ENCODE measurements at regions not wholly inside any gene's neighbourhood (a gene's known extent, or its start where the extent isn't known, plus 50 kb on each side); places are given as distances from the start of the nearest gene placed in this dataset.

- no peak for DNase-seq (ENCODE audit: low read depth)
These were observed 1019.4 kb downstream of the BRD1 start for GRCh38 chr22:48808038-48808960.

- no peak for DNase-seq (ENCODE audit: low read depth)
These were observed 1020.5 kb downstream of the BRD1 start for GRCh38 chr22:48807155-48807554.

- no peak for DNase-seq (ENCODE audit: low read depth)
These were observed 1021.4 kb downstream of the BRD1 start for GRCh38 chr22:48806227-48806781.

GRCh38 chr22:48805516-48805915 is 1022.2 kb downstream of the BRD1 start:
- DNase-seq (ENCODE audit: low read depth), result no peak

GRCh38 chr22:48804811-48805301 is 1022.8 kb downstream of the BRD1 start:
- no peak for DNase-seq (ENCODE audit: low read depth)

GRCh38 chr22:48803948-48804810 is 1023.5 kb downstream of the BRD1 start:
- no peak for DNase-seq (ENCODE audit: low read depth)

- DNase-seq (ENCODE audit: low read depth), result no peak
These were observed 1024.3 kb downstream of the BRD1 start for GRCh38 chr22:48803171-48803947.

GRCh38 chr22:48802576-48802975 is 1025.1 kb downstream of the BRD1 start:
- no peak for DNase-seq (ENCODE audit: low read depth)

- no peak for DNase-seq (ENCODE audit: low read depth)
These were observed 1026.6 kb downstream of the BRD1 start for GRCh38 chr22:48800886-48801607.

- DNase-seq (ENCODE audit: low read depth), result no peak
These were observed 1027.4 kb downstream of the BRD1 start for GRCh38 chr22:48800036-48800885.

GRCh38 chr22:48799227-48799970 is 1028.3 kb downstream of the BRD1 start:
- DNase-seq (ENCODE audit: low read depth), result no peak

- DNase-seq (ENCODE audit: low read depth), result no peak
These were observed 1029.1 kb downstream of the BRD1 start for GRCh38 chr22:48798281-48799226.

GRCh38 chr22:48797731-48798130 is 1029.9 kb downstream of the BRD1 start:
- no peak for DNase-seq (ENCODE audit: low read depth)

- no peak for DNase-seq (ENCODE audit: low read depth)
These were observed 1031.2 kb downstream of the BRD1 start for GRCh38 chr22:48796310-48797015.

GRCh38 chr22:48795664-48796063 is 1032.0 kb downstream of the BRD1 start:
- no peak for DNase-seq (ENCODE audit: low read depth)

GRCh38 chr22:48794906-48795305 is 1032.8 kb downstream of the BRD1 start:
- no peak for DNase-seq (ENCODE audit: low read depth)

GRCh38 chr22:48793949-48794348 is 1033.7 kb downstream of the BRD1 start:
- no peak for DNase-seq (ENCODE audit: low read depth)

- DNase-seq (ENCODE audit: low read depth), result no peak
These were observed 1041.0 kb downstream of the BRD1 start for GRCh38 chr22:48786679-48786996.

All from activated T-helper 1 cell treated with Interleukin-2 at 50 U/mL for 16 hours (primary cell).